HepG2 (cell line): ENCODE measurements at regions not wholly inside any gene's neighbourhood (a gene's known extent, or its start where the extent isn't known, plus 50 kb on each side); places are given as distances from the start of the nearest gene placed in this dataset.

Source experiments
- ATAC-seq: fragments of 200-7000 bp; cut with Tn5 transposase; 3 replicates; pipeline ENCODE4 v1.9.1; 2020; ENCODE audit warnings: mild to moderate bottlenecking, moderate library complexity
- BruUV-seq: library from RNA; stranded (reverse); fragments of 400-500 nt; replicated peaks from 2 replicates; lab custom pipeline; 2021; lab: Mats Ljungman, UMichigan
- CTCF ChIA-PET: fragments of 300-600 bp; formaldehyde crosslinking; extraction: SDS; loops from one replicate; lab custom pipeline; 2021; ENCODE audit warnings: low total read pairs, inconsistent platforms, low intra/inter-chr PET ratio; lab: Yijun Ruan, JAX
- POLR2A ChIA-PET: fragments of 350-600 bp; sonication (Branson Sonifier 250); formaldehyde crosslinking; loops from one replicate; lab custom pipeline; 2020; ENCODE audit warnings: antibody characterized with exemption, inconsistent platforms; lab: Yijun Ruan, JAX
- DNase-seq: peaks from one replicate; pipeline ENCODE4 v3.0.0-alpha.2; 2015; ENCODE audit warnings: low spot score
- FAIRE-seq: peaks from 3 replicates; lab custom pipeline; 2011; peaks lifted over from hg19 to GRCh38; lab: Jason Lieb, UNC
- H2AFZ ChIP-seq: one replicate; pipeline ENCODE4 v1.6.1; 2011; ENCODE audit warnings: low read length, inconsistent platforms
- H3K27ac ChIP-seq: fragments of 300-600 bp; 3 replicates; pipeline ENCODE4 v1.8.0; 2011; ENCODE audit warnings: mixed run types, mild to moderate bottlenecking, mixed read lengths, low read length, inconsistent platforms; ENCODE audit not compliant: insufficient read depth; ENCODE audit errors: extremely low read length
- H3K27me3 ChIP-seq, 2 experiments: fragments of 200-600 bp in 1 of 2; 2 replicates in 1 of 2; 3 replicates in 1 of 2; pipeline versions ENCODE4 v1.6.0 to v1.8.0; 2011; ENCODE audit warnings: low read length in 2 of 2, mild to moderate bottlenecking in 2 of 2, moderate library complexity in 2 of 2, inconsistent platforms in 1 of 2; ENCODE audit not compliant: insufficient read depth in 2 of 2, control insufficient read depth in 1 of 2
- H3K36me3 ChIP-seq, 2 experiments: fragments of 200-600 bp in 1 of 2; replicated peaks in 1 of 2; 2 replicates in 1 of 2; 3 replicates in 1 of 2; pipeline versions ENCODE4 v1.5.1 to v1.8.0; 2011; ENCODE audit warnings: low read length in 2 of 2, inconsistent platforms in 1 of 2; ENCODE audit not compliant: insufficient read depth in 2 of 2, control insufficient read depth in 1 of 2
- H3K4me1 ChIP-seq: 2 replicates; pipeline ENCODE4 v1.5.1; 2012; ENCODE audit warnings: low read length, inconsistent platforms; ENCODE audit not compliant: insufficient read depth
- H3K4me2 ChIP-seq: 2 replicates; pipeline ENCODE4 v1.6.0; 2011; ENCODE audit warnings: low read depth, low read length, inconsistent platforms
- H3K4me3 ChIP-seq, 3 experiments: fragments of 200-600 bp in 1 of 3; sonication (generic), shearing (Covaris generic) in 1 of 3; replicated peaks in 1 of 3; 2 replicates each; pipeline ENCODE4 v1.5.1; 2011 to 2016; ENCODE audit warnings: low read length in 3 of 3, inconsistent platforms in 2 of 3, low read depth in 2 of 3, mild to moderate bottlenecking in 2 of 3, control low read depth in 1 of 3, mixed read lengths in 1 of 3; ENCODE audit not compliant: insufficient read depth in 1 of 3
- H3K79me2 ChIP-seq: one replicate; pipeline ENCODE4 v1.6.1; 2011; ENCODE audit warnings: low read length, inconsistent platforms; ENCODE audit not compliant: insufficient read depth
- H3K9ac ChIP-seq: 2 replicates; pipeline ENCODE4 v1.6.0; 2011; ENCODE audit warnings: mild to moderate bottlenecking, low read depth, low read length, inconsistent platforms; ENCODE audit not compliant: insufficient read depth
- H3K9me3 ChIP-seq: 2 replicates; pipeline ENCODE4 v1.5.1; 2012; ENCODE audit warnings: mild to moderate bottlenecking, low read length
- H4K20me1 ChIP-seq: 2 replicates; pipeline ENCODE4 v1.6.0; 2011; ENCODE audit warnings: inconsistent platforms, mild to moderate bottlenecking, low read length, moderate library complexity; ENCODE audit not compliant: insufficient read depth
- FOXA3 ChIP-seq: IDR thresholded peaks from 2 replicates; pipeline ENCODE4 v1.6.1; 2016; ENCODE audit warnings: missing genetic modification reagents, missing compliant biosample characterization
- GABPB1 ChIP-seq: IDR thresholded peaks from 2 replicates; pipeline ENCODE4 v1.6.1; 2016; ENCODE audit warnings: mild to moderate bottlenecking, missing genetic modification reagents, moderate library complexity, missing compliant biosample characterization
- RAD51 ChIP-seq: fragments of 450-650 bp; IDR thresholded peaks from 2 replicates; pipeline ENCODE4 v1.6.1; 2016; ENCODE audit warnings: borderline replicate concordance
- RFX3 ChIP-seq: IDR thresholded peaks from 2 replicates; pipeline ENCODE4 v1.6.1; 2016; ENCODE audit warnings: missing biosample characterization, missing genetic modification reagents
- THAP9 ChIP-seq: sonication (generic); formaldehyde crosslinking; IDR thresholded peaks from 2 replicates; pipeline ENCODE4; 2020; ENCODE audit warnings: missing genetic modification reagents, mild to moderate bottlenecking, borderline replicate concordance
- ZBTB43 ChIP-seq: sonication (generic); formaldehyde crosslinking; conservative IDR thresholded peaks from 2 replicates; pipeline ENCODE4 v1.4.0; 2020; ENCODE audit warnings: missing genetic modification reagents
- ZNF232 ChIP-seq: sonication (generic); formaldehyde crosslinking; IDR thresholded peaks from 2 replicates; pipeline ENCODE4 v1.4.0; 2020; ENCODE audit warnings: missing genetic modification reagents, borderline replicate concordance
- ZNF782 ChIP-seq: sonication (generic); formaldehyde crosslinking; IDR thresholded peaks from 2 replicates; pipeline ENCODE4 v1.4.0; 2020; ENCODE audit warnings: missing genetic modification reagents, mild to moderate bottlenecking, borderline replicate concordance
- ZSCAN5A ChIP-seq: sonication (generic); formaldehyde crosslinking; IDR thresholded peaks from 2 replicates; pipeline ENCODE4 v1.8.0; 2022; ENCODE audit warnings: mild to moderate bottlenecking, missing genetic modification reagents, borderline replicate concordance
- ZSCAN9 ChIP-seq: IDR thresholded peaks from 2 replicates; pipeline ENCODE4 v1.6.1; 2016; ENCODE audit warnings: borderline replicate concordance
- WGBS: methylation state at CpG from one replicate; pipeline ENCODE4 v1.1.6; 2017; ENCODE audit warnings: low lambda C conversion rate; 5-methylcytosine and 5-hydroxymethylcytosine counted together
- in situ Hi-C: cut with HindIII; loops from 2 replicates; pipeline ENCODE4 v1.10.0; 2017; ENCODE audit warnings: low pct_unique_long_range_greater_than_20kb; ENCODE audit not compliant: extremely low pct_ligation_motif_present
- intact Hi-C: fragments of 100-400 bp; cut with micrococcal nuclease; formaldehyde crosslinking; loops from one replicate; pipeline ENCODE4 v1.10.0; 2022; ENCODE audit not compliant: unreplicated experiment

- Histone ChIP-seq H3K9ac (no peak overlapping the region), H3K4me2 (no peak overlapping the region), H3K27ac (no peak overlapping the region), H4K20me1 (no peaks in the 10 kb centered on the region), H3K27me3 (no peaks in the 10 kb centered on the region; a peak in 1 of 5 replicates), H3K4me3 (no peak overlapping the region), H2AFZ (no peak overlapping the region), H3K79me2 (no peaks in the 10 kb centered on the region), H3K36me3 (no peaks in the 10 kb centered on the region), H3K9me3 (no peaks in the 10 kb centered on the region), H3K4me1 (no peaks in the 10 kb centered on the region)
- FAIRE-seq (no peak), ATAC-seq (no peak), DNase-seq (no peak)
- 2% methylated on average over 2 of the region's 2 CpGs for WGBS
- intact Hi-C loops: no loop called here
- in situ Hi-C loops: no loop called here
- ChIA-PET CTCF (no interaction called here), POLR2A (no interaction called here)
- TF ChIP-seq GABPB1 (CRISPR knock-in tag): no peak
- no peak for TF ChIP-seq FOXA3 (CRISPR knock-in tag)
- TF ChIP-seq ZBTB43: no peak
- no peak for TF ChIP-seq ZNF782
- TF ChIP-seq ZSCAN5A (CRISPR knock-in tag): no peak
- TF ChIP-seq RAD51: no peak
- TF ChIP-seq RFX3 (CRISPR knock-in tag): no peak
- no peak for TF ChIP-seq THAP9 (CRISPR knock-in tag)
- no peak for TF ChIP-seq ZSCAN9 (CRISPR knock-in tag)
- no peak for TF ChIP-seq ZNF232
- no TSS peak for BruUV-seq
Observed at GRCh38 chr13:89916551-89916950, 1430.9 kb upstream of the MIR17HG start.
